ENCODE measurements at regions not wholly inside any gene's neighbourhood (a gene's known extent, or its start where the extent isn't known, plus 50 kb on each side); places are given as distances from the start of the nearest gene placed in this dataset.

- TF ChIP-seq CTCF (IDR thresholded peaks at IDR 0.05; ENCODE audit: insufficient read depth, low read length, poor library complexity, severe bottlenecking) (no peak), EZH2phosphoT487 (conservative IDR thresholded peaks at IDR 0.05; ENCODE audit: low read length) (no peak)
Measured at GRCh38 chr5:121378046-121378445, 473.6 kb upstream of the FTMT start.

Measured in SU-DHL-6 (cell line).